ENCODE measurements at regions not wholly inside any gene's neighbourhood (a gene's known extent, or its start where the extent isn't known, plus 50 kb on each side); places are given as distances from the start of the nearest gene placed in this dataset.

GRCh38 chr2:19846567-19846966 is 55.2 kb downstream of the TTC32 start:
- DNase-seq (ENCODE audit: low read depth in 4 of 6, low spot score in 6 of 6), result no peak
- Histone ChIP-seq H3K4me1 (ENCODE audit: control insufficient read depth, insufficient read depth, low read length) (no peaks in the 10 kb centered on the region), H3K27ac (ENCODE audit: low read depth, low read length) (no peak overlapping the region), H3K27me3 (ENCODE audit: control insufficient read depth, insufficient read depth, low read length) (no peaks in the 10 kb centered on the region), H3K36me3 (ENCODE audit: control insufficient read depth, insufficient read depth, low read length) (no peaks in the 10 kb centered on the region), H3K9me3 (ENCODE audit: control insufficient read depth, insufficient read depth, low read length) (no peaks in the 10 kb centered on the region), H3K4me3 (ENCODE audit: low read depth, low read length) (no peak overlapping the region)
- WGBS (ENCODE audit: insufficient coverage), result no CpG with 5 or more reads among the region's 2 CpGs

DNA sequence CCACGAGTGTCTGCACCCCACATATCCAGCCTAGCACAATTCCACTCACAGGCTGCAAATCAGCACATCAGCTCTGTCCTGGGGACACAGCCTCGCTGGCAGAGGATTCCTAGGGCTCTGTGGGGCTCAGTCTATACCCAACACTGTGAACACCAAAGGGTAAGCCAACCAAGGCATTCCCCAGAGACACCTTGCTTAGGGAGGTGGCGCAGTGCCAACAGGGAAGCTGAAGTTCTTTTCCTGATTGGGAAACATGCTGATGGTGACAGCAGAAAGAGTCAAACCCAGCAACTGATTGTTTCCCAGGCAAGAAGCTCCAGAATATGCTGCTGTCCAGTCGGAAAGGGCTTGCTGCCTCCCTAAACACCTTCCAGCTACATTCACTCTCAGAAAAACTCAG is 55.8 kb downstream of the TTC32 start:
- no peak overlapping the region for H3K27ac ChIP-seq (ENCODE audit: low read depth, low read length)
- H3K36me3 ChIP-seq (ENCODE audit: control insufficient read depth, insufficient read depth, low read length), result no peaks in the 10 kb centered on the region
- H3K4me1 ChIP-seq (ENCODE audit: control insufficient read depth, insufficient read depth, low read length), result no peaks in the 10 kb centered on the region
- 77% methylated on average over 3 of the region's 4 CpGs for WGBS (ENCODE audit: insufficient coverage)
- no peaks in the 10 kb centered on the region for H3K27me3 ChIP-seq (ENCODE audit: control insufficient read depth, insufficient read depth, low read length)
- H3K9me3 ChIP-seq (ENCODE audit: control insufficient read depth, insufficient read depth, low read length), result no peaks in the 10 kb centered on the region
- no peak overlapping the region for H3K4me3 ChIP-seq (ENCODE audit: low read depth, low read length)
- no peak for DNase-seq (ENCODE audit: low read depth in 4 of 6, low spot score in 6 of 6)

DNA sequence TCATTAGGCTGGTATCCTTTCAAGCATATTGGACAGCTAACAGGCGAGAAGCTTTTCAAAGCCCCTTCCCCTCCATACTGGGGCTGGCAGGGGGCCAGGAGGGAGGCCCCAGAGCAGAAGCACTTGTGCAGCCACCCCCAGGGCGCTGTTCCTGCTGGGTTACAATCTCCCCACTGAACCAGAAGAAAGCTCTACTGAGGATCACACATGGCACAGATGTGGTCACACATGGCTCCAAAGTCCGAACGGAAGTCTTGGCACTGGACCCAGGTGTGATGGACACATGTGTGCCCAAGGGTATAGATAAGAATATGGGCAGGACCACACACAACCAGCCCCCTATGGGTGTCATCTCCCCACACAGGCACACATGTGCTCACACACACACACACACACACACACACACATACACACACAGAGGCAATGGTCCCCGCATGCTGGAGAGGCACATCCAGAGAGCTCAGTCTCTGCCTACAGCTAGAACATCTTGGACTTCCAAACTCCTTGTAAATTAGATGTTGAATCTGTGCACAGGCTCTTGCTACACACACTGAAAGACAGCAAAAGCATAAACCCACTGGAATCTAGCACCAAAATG is 56.4 kb downstream of the TTC32 start:
- Histone ChIP-seq H3K36me3 (ENCODE audit: control insufficient read depth, insufficient read depth, low read length) (no peaks in the 10 kb centered on the region), H3K27me3 (ENCODE audit: control insufficient read depth, insufficient read depth, low read length) (no peaks in the 10 kb centered on the region), H3K4me1 (ENCODE audit: control insufficient read depth, insufficient read depth, low read length) (no peaks in the 10 kb centered on the region), H3K27ac (ENCODE audit: low read depth, low read length) (no peak overlapping the region), H3K9me3 (ENCODE audit: control insufficient read depth, insufficient read depth, low read length) (no peaks in the 10 kb centered on the region), H3K4me3 (ENCODE audit: low read depth, low read length) (no peak overlapping the region)
- WGBS (ENCODE audit: insufficient coverage), result 60% methylated on average over 3 of the region's 5 CpGs
- no peak for DNase-seq (ENCODE audit: low read depth in 4 of 6, low spot score in 6 of 6)

DNA sequence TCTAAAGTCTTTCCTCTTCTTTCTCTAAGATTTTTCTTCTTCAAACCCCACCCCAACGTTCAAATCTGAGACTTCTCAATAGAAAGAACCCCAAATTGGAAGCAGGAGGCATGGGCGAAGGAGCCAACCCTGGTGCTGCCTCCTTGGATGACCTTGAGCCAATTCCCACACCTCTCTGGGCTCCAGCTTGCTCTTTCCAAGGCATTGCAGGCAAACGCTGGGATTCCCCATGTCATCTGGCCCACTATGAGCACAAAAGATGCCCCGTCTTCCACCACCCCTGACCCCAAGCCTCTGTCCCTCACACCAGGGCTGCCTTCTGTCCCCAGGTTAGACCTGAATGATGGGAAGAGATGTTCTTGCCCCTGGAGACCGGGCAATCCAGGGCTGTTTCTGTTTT is 57.0 kb downstream of the TTC32 start:
- no peaks in the 10 kb centered on the region for H3K27me3 ChIP-seq (ENCODE audit: control insufficient read depth, insufficient read depth, low read length)
- H3K9me3 ChIP-seq (ENCODE audit: control insufficient read depth, insufficient read depth, low read length), result no peaks in the 10 kb centered on the region
- WGBS (ENCODE audit: insufficient coverage), result 80% methylated on average over 4 of the region's 5 CpGs
- no peak overlapping the region for H3K4me3 ChIP-seq (ENCODE audit: low read depth, low read length)
- H3K4me1 ChIP-seq (ENCODE audit: control insufficient read depth, insufficient read depth, low read length), result no peaks in the 10 kb centered on the region
- H3K27ac ChIP-seq (ENCODE audit: low read depth, low read length), result no peak overlapping the region
- DNase-seq (ENCODE audit: low read depth in 4 of 6, low spot score in 6 of 6), result no peak
- H3K36me3 ChIP-seq (ENCODE audit: control insufficient read depth, insufficient read depth, low read length), result no peaks in the 10 kb centered on the region

DNA sequence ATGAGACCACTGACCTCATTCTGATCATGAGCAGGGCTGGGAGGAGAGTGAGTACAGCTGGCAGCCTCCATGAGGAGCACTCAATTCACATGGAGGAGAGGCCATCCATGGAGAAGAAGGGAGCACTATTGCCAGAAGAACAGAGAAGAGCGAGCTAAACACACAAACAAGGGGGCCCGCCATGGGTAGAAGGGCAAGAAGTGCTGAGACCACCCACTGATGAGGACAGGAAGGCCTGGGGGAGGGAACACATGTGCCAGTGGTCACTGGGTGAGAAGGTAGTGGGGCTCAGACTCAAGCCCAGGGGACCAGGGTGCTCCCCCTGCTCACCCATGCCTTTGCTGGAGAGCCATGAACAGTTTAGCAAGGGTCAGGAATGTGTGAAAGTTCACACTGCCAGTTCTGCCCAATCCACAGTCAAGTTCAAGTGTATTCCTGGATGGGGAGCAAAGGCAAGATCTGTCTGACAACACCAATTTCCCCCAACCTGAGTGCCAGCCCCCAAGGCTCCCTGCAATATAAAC is 57.7 kb downstream of the TTC32 start:
- 100% methylated on average over 2 of the region's 2 CpGs for WGBS (ENCODE audit: insufficient coverage)
- DNase-seq (ENCODE audit: low read depth in 4 of 6, low spot score in 6 of 6), result no peak
- no peaks in the 10 kb centered on the region for H3K9me3 ChIP-seq (ENCODE audit: control insufficient read depth, insufficient read depth, low read length)

GRCh38 chr2:19841918-19842693 is 59.7 kb downstream of the TTC32 start:
- DNase-seq (ENCODE audit: low read depth in 4 of 6, low spot score in 6 of 6), result no peak
- WGBS (ENCODE audit: insufficient coverage), result 89% methylated on average over 9 of the region's 9 CpGs
- no peaks in the 10 kb centered on the region for H3K4me1 ChIP-seq (ENCODE audit: control insufficient read depth, insufficient read depth, low read length)
- H3K27ac ChIP-seq (ENCODE audit: low read depth, low read length), result no peak overlapping the region
- no peaks in the 10 kb centered on the region for H3K9me3 ChIP-seq (ENCODE audit: control insufficient read depth, insufficient read depth, low read length)
- no peaks in the 10 kb centered on the region for H3K27me3 ChIP-seq (ENCODE audit: control insufficient read depth, insufficient read depth, low read length)
- H3K4me3 ChIP-seq (ENCODE audit: low read depth, low read length), result no peak overlapping the region
- H3K36me3 ChIP-seq (ENCODE audit: control insufficient read depth, insufficient read depth, low read length), result no peaks in the 10 kb centered on the region

More for the DNA sequence above, 57.7 kb downstream of the TTC32 start:
- H3K36me3 ChIP-seq (ENCODE audit: control insufficient read depth, insufficient read depth, low read length), result no peaks in the 10 kb centered on the region
- H3K27ac ChIP-seq (ENCODE audit: low read depth, low read length), result no peak overlapping the region
- H3K4me1 ChIP-seq (ENCODE audit: control insufficient read depth, insufficient read depth, low read length), result no peaks in the 10 kb centered on the region
- H3K27me3 ChIP-seq (ENCODE audit: control insufficient read depth, insufficient read depth, low read length), result no peaks in the 10 kb centered on the region
- no peak overlapping the region for H3K4me3 ChIP-seq (ENCODE audit: low read depth, low read length)

- Histone ChIP-seq H3K4me3 (ENCODE audit: low read depth, low read length) (no peak overlapping the region), H3K4me1 (ENCODE audit: control insufficient read depth, insufficient read depth, low read length) (no peaks in the 10 kb centered on the region), H3K27ac (ENCODE audit: low read depth, low read length) (no peak overlapping the region), H3K9me3 (ENCODE audit: control insufficient read depth, insufficient read depth, low read length) (no peaks in the 10 kb centered on the region), H3K27me3 (ENCODE audit: control insufficient read depth, insufficient read depth, low read length) (no peaks in the 10 kb centered on the region), H3K36me3 (ENCODE audit: control insufficient read depth, insufficient read depth, low read length) (no peaks in the 10 kb centered on the region)
- DNase-seq (ENCODE audit: low read depth in 4 of 6, low spot score in 6 of 6), result no peak
- WGBS (ENCODE audit: insufficient coverage), result 74% methylated on average over 8 of the region's 8 CpGs
Observed at GRCh38 chr2:19839438-19839837, 62.3 kb downstream of the TTC32 start.

DNA sequence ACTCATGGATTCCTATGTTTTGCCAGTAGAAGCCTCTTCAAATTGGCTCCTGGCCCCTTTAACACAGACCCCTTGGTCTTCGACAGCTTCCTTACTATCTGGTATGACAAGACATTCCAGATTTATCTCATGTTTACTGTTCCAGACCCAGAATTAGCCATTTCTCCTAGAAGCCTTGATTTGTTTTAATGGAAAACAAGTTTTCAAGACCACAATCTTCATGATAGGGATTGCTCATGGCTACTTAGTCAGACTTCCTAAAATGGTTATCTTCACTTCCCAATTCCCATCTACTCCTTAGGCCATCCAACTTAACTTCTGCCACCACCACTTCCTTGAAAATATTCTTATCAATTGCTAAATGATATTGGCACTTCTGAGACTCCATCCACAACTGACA is 63.2 kb downstream of the TTC32 start:
- H3K4me3 ChIP-seq (ENCODE audit: low read depth, low read length), result no peak overlapping the region
- no peak for DNase-seq (ENCODE audit: low read depth in 4 of 6, low spot score in 6 of 6)
- H3K27ac ChIP-seq (ENCODE audit: low read depth, low read length), result no peak overlapping the region
- H3K36me3 ChIP-seq (ENCODE audit: control insufficient read depth, insufficient read depth, low read length), result no peaks in the 10 kb centered on the region
- no peaks in the 10 kb centered on the region for H3K27me3 ChIP-seq (ENCODE audit: control insufficient read depth, insufficient read depth, low read length)
- H3K4me1 ChIP-seq (ENCODE audit: control insufficient read depth, insufficient read depth, low read length), result no peaks in the 10 kb centered on the region
- H3K9me3 ChIP-seq (ENCODE audit: control insufficient read depth, insufficient read depth, low read length), result no peaks in the 10 kb centered on the region
- WGBS (ENCODE audit: insufficient coverage), result no CpG with 5 or more reads among the region's 1 CpG

DNA sequence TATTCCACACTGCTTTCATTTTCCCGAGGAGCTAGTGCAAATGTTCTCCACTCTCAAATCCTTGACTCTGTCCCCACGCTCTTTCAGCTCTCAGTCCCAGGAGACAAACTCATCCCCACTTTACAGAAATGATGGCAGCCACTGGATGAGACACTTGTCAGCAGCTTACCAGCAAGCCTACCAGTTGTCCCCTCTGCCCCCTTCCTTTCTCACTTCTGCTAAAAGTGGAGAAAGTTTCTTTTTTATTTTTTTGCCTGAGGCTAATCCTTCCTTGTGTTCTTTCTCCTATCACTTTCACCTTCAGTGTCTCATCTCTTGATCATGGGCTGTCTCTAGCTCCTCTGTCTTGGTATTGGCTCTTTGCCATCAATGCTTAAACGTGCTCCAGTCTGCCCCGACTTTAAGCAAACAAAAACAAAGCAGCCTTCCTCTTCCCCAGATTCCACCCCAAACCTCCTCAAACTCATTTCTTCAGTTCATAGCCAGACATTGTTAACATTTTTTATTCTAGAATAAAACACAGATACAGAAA is 64.5 kb downstream of the TTC32 start:
- Histone ChIP-seq H3K36me3 (ENCODE audit: control insufficient read depth, insufficient read depth, low read length) (no peaks in the 10 kb centered on the region), H3K4me1 (ENCODE audit: control insufficient read depth, insufficient read depth, low read length) (no peaks in the 10 kb centered on the region), H3K4me3 (ENCODE audit: low read depth, low read length) (no peak overlapping the region), H3K9me3 (ENCODE audit: control insufficient read depth, insufficient read depth, low read length) (no peaks in the 10 kb centered on the region), H3K27me3 (ENCODE audit: control insufficient read depth, insufficient read depth, low read length) (no peaks in the 10 kb centered on the region), H3K27ac (ENCODE audit: low read depth, low read length) (no peak overlapping the region)
- DNase-seq (ENCODE audit: low read depth in 4 of 6, low spot score in 6 of 6), result no peak
- WGBS (ENCODE audit: insufficient coverage), result 65% methylated on average over 4 of the region's 4 CpGs

Measured in spinal cord (tissue), 9 donors.